Lung (tissue), 11 donors: ENCODE measurements at regions not wholly inside any gene's neighbourhood (a gene's known extent, or its start where the extent isn't known, plus 50 kb on each side); places are given as distances from the start of the nearest gene placed in this dataset.
"Not testable (repeated sequence)": the region's sequence is repeated elsewhere in the genome, so short reads cannot be mapped to it uniquely, and the experiment has no call there.

Experiments
- ATAC-seq: fragments of 200-7000 bp; cut with Tn5 transposase; one replicate; pipeline ENCODE4 v1.9.1; 2020; ENCODE audit warnings: moderate number of reproducible peaks; ENCODE audit not compliant: insufficient read depth, low FRiP score
- DNase-seq, 3 donors: peaks; one replicate each; pipeline ENCODE4 v3.0.0-alpha.2; 2013 to 2017
- H3K27ac ChIP-seq, 2 donors: one replicate each; pipeline ENCODE4 v1.5.1; 2013; ENCODE audit warnings: mild to moderate bottlenecking in 2 of 2, moderate library complexity in 2 of 2, control low read depth in 1 of 2, inconsistent platforms in 1 of 2, low read depth in 1 of 2, low read length in 1 of 2
- H3K27me3 ChIP-seq, 3 donors: one replicate each; pipeline ENCODE4 v1.5.1; 2013; ENCODE audit warnings: low read length in 2 of 3; ENCODE audit not compliant: control insufficient read depth in 3 of 3, insufficient read depth in 3 of 3
- H3K36me3 ChIP-seq, 4 donors: one replicate each; pipeline ENCODE4 v1.5.1; 2013; ENCODE audit warnings: low read length in 4 of 4, mild to moderate bottlenecking in 1 of 4, moderate library complexity in 1 of 4; ENCODE audit not compliant: control insufficient read depth in 4 of 4, insufficient read depth in 4 of 4
- H3K4me1 ChIP-seq, 5 donors: one replicate each; pipeline ENCODE4 v1.5.1; 2013; ENCODE audit warnings: low read length in 5 of 5, mild to moderate bottlenecking in 2 of 5, moderate library complexity in 1 of 5; ENCODE audit not compliant: control insufficient read depth in 5 of 5, insufficient read depth in 5 of 5
- H3K4me3 ChIP-seq: one replicate; pipeline ENCODE4 v1.5.1; 2013; ENCODE audit warnings: mild to moderate bottlenecking, control low read depth, moderate library complexity
- H3K9ac ChIP-seq, 2 donors: one replicate each; pipeline ENCODE4 v1.5.1; 2013; ENCODE audit warnings: low read length in 2 of 2, control low read depth in 1 of 2; ENCODE audit not compliant: insufficient read depth in 1 of 2
- H3K9me3 ChIP-seq, 4 donors: one replicate each; pipeline ENCODE4 v1.5.1; 2013; ENCODE audit warnings: low read length in 3 of 4, mild to moderate bottlenecking in 1 of 4, moderate library complexity in 1 of 4; ENCODE audit not compliant: control insufficient read depth in 4 of 4, insufficient read depth in 3 of 4
- CTCF ChIP-seq: IDR thresholded peaks from 2 replicates; pipeline ENCODE4 v1.5.1; 2012; ENCODE audit warnings: mild to moderate bottlenecking; ENCODE audit errors: control extremely low read depth, extremely low read depth
- WGBS, 2 donors: extraction: QIAGEN DNeasy Blood & Tissue Kit; methylation state at CpG; one replicate each; pipeline ENCODE4 v1.1.7; 2013; 5-methylcytosine and 5-hydroxymethylcytosine counted together
- donor health status: control.
- donor health status: control.
- donor health status: Bipolar disorder and iron deficiency.
- donor health status: healthy.
- donor health status: DM: yes; HTN: yes; CAD: no.

- Histone ChIP-seq H3K4me1 (peaks cover 0 to 5% (median 0%) of the 10 kb centered on the region in 5 donors), H3K9me3 (no peaks in the 10 kb centered on the region), H3K27me3 (no peaks in the 10 kb centered on the region), H3K9ac (no peak overlapping the region), H3K36me3 (no peaks in the 10 kb centered on the region), H3K4me3 (no peak overlapping the region), H3K27ac (no peak overlapping the region)
- TF ChIP-seq CTCF: no peak
- DNase-seq: no peak
- 92 to 99% methylated on average over 3 of the region's 3 CpGs for WGBS, 2 donors
- no peak for ATAC-seq
Observed at GRCh38 chr14:35212471-35213142, 79.6 kb upstream of the PSMA6 start.

DNA sequence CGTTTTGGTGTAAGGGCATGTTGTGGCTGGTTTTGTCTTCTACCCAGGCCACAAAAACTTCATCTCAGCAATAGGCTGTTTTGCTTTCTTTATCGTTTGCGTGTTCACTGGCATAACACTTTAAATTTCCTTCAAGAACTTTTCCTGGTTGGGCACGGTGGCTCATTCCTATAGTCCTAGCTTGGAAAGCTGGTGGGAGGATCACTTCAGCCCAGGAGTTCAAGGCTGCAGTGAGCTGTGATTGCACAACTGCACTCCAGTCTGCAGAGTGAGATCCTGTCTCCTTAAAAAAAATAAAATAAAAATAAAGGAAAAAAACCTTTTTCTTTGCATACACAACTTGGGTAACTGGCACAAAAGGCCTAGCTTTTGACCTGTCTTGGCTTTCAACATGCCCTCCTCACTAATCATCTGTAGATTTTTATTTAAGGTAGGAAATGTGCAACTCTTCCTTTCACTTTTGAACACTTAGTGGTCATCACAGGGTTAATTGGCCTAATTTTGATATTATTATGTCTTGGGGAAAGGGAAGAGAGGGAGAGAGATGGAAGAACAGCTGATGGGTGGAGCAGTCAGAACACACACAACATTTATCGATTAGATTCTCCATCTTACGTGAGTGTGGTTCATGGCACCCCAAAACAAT lies 78.9 kb upstream of the PSMA6 start:
- Histone ChIP-seq H3K9me3 (no peaks in the 10 kb centered on the region), H3K4me3 (no peak overlapping the region), H3K27me3 (no peaks in the 10 kb centered on the region), H3K27ac (no peak overlapping the region), H3K4me1 (peaks cover 0 to 5% (median 0%) of the 10 kb centered on the region in 5 donors), H3K36me3 (no peaks in the 10 kb centered on the region), H3K9ac (no peak overlapping the region)
- DNase-seq (no peak), ATAC-seq (no peak)
- 77 to 89% methylated on average over 6 of the region's 6 CpGs for WGBS, 2 donors
- no peak for TF ChIP-seq CTCF

DNA sequence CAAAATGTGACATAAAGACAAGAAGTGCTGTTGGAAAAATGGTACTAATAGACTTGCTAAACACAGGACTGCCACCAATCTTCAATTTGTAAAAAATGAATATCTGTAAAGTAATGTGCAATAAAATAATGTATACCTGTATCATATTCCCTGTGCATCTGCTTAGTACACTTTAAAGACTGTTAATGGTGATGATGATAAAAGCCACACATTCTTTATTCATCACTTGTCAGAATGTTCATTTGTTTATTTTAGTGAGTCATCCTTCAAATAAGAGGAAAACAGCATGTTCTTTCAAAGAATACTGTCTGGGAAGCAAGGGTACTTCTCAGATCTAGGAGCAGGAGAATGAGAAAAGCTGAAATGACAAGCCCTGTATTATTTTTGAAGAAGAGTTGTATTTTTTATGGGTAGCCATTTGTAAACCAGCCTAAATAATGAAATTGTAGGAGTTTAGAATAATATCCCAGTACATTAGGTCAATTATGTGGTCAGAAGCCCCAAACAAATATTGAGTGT lies 78.3 kb upstream of the PSMA6 start:
- Histone ChIP-seq H3K9ac (no peak overlapping the region), H3K9me3 (no peaks in the 10 kb centered on the region), H3K4me3 (no peak overlapping the region), H3K27me3 (no peaks in the 10 kb centered on the region), H3K36me3 (no peaks in the 10 kb centered on the region), H3K27ac (no peak overlapping the region), H3K4me1 (peaks cover 0 to 5% (median 0%) of the 10 kb centered on the region in 5 donors)
- no peak for DNase-seq
- ATAC-seq: no peak
- no peak for TF ChIP-seq CTCF

GRCh38 chr14:35214402-35214801 lies 77.8 kb upstream of the PSMA6 start:
- H3K36me3 ChIP-seq, H3K4me3 ChIP-seq, DNase-seq, H3K4me1 ChIP-seq, H3K9ac ChIP-seq, H3K27me3 ChIP-seq, H3K9me3 ChIP-seq, H3K27ac ChIP-seq, ATAC-seq: not testable (repeated sequence)
- 81 to 92% methylated on average over 4 of the region's 4 CpGs for WGBS, 2 donors
